Hepatocyte (in vitro differentiated cells): ENCODE measurements at regions not wholly inside any gene's neighbourhood (a gene's known extent, or its start where the extent isn't known, plus 50 kb on each side); places are given as distances from the start of the nearest gene placed in this dataset.

Source experiments
- CTCF ChIP-seq: fragments of 200-600 bp; sonication (generic); IDR thresholded peaks from 2 replicates; pipeline ENCODE4 v1.5.1; 2016; ENCODE audit warnings: antibody characterized with exemption, mild to moderate bottlenecking; ENCODE audit not compliant: poor library complexity
- EZH2 ChIP-seq: fragments of 200-600 bp; sonication (generic); IDR thresholded peaks from 2 replicates; pipeline ENCODE4 v1.6.1; 2016; ENCODE audit warnings: antibody characterized with exemption, mild to moderate bottlenecking, borderline replicate concordance
- EZH2phosphoT487 ChIP-seq: fragments of 200-600 bp; sonication (generic); IDR thresholded peaks from one replicate; pipeline ENCODE4 v1.6.1; 2018; ENCODE audit warnings: antibody characterized with exemption, mild to moderate bottlenecking, low read depth, moderate library complexity; ENCODE audit not compliant: unreplicated experiment, severe bottlenecking

- TF ChIP-seq CTCF: no peak
- TF ChIP-seq EZH2phosphoT487: no peak
- no peak for TF ChIP-seq EZH2
Measured at GRCh38 chr18:51666763-51667191, 469.3 kb upstream of the MEX3C start.
